Left forelimb (tissue), 1 donor: ENCODE measurements at regions not wholly inside any gene's neighbourhood (a gene's known extent, or its start where the extent isn't known, plus 50 kb on each side); places are given as distances from the start of the nearest gene placed in this dataset.

Experiments used
- DNase-seq: peaks from one replicate; pipeline ENCODE4 v3.0.0-alpha.2; 2018; ENCODE audit warnings: low spot score

DNA sequence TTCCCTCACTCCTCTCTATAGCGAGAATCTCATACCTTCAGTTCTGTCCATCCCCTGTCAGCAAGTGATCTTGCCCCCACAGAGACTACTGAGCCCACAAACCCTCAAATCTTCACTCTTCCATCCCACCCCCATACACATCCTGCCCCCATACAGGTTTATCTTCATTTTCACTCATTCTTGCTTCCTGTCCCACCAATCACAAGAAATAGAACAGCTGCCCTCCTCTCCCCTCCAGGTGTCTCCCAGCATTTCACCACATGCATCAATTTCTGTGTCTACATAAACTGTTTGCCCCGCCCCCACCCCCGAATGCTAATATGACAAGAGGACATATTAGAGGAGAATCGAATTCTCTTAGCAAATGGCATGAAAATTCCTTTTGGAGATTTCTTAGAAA, 54.9 kb upstream of the CARMIL1 start:
- no peak for DNase-seq

DNA sequence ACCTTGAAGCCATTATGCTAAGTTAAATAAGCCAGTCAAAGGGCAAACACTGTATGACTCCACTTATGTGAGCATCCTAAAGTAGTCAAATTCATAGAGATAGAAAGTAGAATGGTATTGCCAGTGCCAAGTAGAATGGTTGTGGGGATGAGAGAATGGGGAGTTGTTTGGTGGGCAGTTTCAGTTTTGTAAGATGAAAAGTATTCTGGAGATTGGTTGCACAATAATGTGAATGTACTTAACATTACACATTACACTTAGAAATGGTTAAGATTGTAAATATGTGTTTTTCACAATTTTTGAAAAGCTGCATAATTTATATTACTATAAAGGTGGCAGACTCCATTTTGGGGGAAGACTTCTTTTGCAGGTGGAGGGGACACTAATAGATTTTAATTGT, 51.3 kb upstream of the CARMIL1 start:
- no peak for DNase-seq
